SJCRH30 (cell line): ENCODE measurements at regions not wholly inside any gene's neighbourhood (a gene's known extent, or its start where the extent isn't known, plus 50 kb on each side); places are given as distances from the start of the nearest gene placed in this dataset.

Experiments used
- DNase-seq, 2 experiments: peaks; one replicate each; pipeline ENCODE4 v3.0.0-alpha.2; 2015 to 2020
- H3K27ac ChIP-seq: fragments of 250-450 bp; sonication (Bioruptor Pico); 2 replicates; pipeline ENCODE4 v1.5.1; 2020; ENCODE audit warnings: mild to moderate bottlenecking, moderate library complexity
- H3K27me3 ChIP-seq: fragments of 250-450 bp; sonication (Bioruptor Pico); 2 replicates; pipeline ENCODE4 v1.5.1; 2020; ENCODE audit warnings: mild to moderate bottlenecking, moderate library complexity
- H3K36me3 ChIP-seq: fragments of 250-450 bp; sonication (Bioruptor Pico); 2 replicates; pipeline ENCODE4 v1.5.1; 2020; ENCODE audit warnings: mild to moderate bottlenecking, moderate library complexity
- H3K4me1 ChIP-seq: fragments of 250-450 bp; sonication (Bioruptor Pico); 2 replicates; pipeline ENCODE4 v1.5.1; 2020; ENCODE audit warnings: mild to moderate bottlenecking, moderate library complexity
- H3K4me3 ChIP-seq: fragments of 250-450 bp; sonication (Bioruptor Pico); 2 replicates; pipeline ENCODE4 v1.5.1; 2020; ENCODE audit warnings: mild to moderate bottlenecking, moderate library complexity
- H3K9me3 ChIP-seq: fragments of 250-450 bp; sonication (Bioruptor Pico); replicated peaks from 2 replicates; pipeline ENCODE4 v1.5.1; 2020; ENCODE audit warnings: mild to moderate bottlenecking, moderate library complexity

- no peak for DNase-seq
- Histone ChIP-seq H3K9me3 (no peaks in the 10 kb centered on the region), H3K4me1 (no peaks in the 10 kb centered on the region), H3K36me3 (no peaks in the 10 kb centered on the region), H3K27me3 (peaks cover 12% of the 10 kb centered on the region), H3K27ac (no peak overlapping the region), H3K4me3 (no peak overlapping the region)
Measured at GRCh38 chr2:67724261-67724660, 327.1 kb downstream of the ETAA1 start.

- H3K4me1 ChIP-seq = no peaks in the 10 kb centered on the region
- no peak overlapping the region for H3K27ac ChIP-seq
- peaks cover 12% of the 10 kb centered on the region for H3K27me3 ChIP-seq
- no peak overlapping the region for H3K4me3 ChIP-seq
- no peaks in the 10 kb centered on the region for H3K9me3 ChIP-seq
- DNase-seq = no peak
- H3K36me3 ChIP-seq = no peaks in the 10 kb centered on the region
Measured at GRCh38 chr2:67725731-67726130, 328.6 kb downstream of the ETAA1 start.

GRCh38 chr2:67726416-67726815 lies 329.3 kb downstream of the ETAA1 start:
- no peak overlapping the region for H3K4me3 ChIP-seq
- H3K36me3 ChIP-seq = no peaks in the 10 kb centered on the region
- peaks cover 12% of the 10 kb centered on the region for H3K27me3 ChIP-seq
- H3K4me1 ChIP-seq = no peaks in the 10 kb centered on the region
- no peak for DNase-seq
- H3K27ac ChIP-seq = no peak overlapping the region
- H3K9me3 ChIP-seq = no peaks in the 10 kb centered on the region

GRCh38 chr2:67727131-67727530 lies 330.0 kb downstream of the ETAA1 start:
- no peaks in the 10 kb centered on the region for H3K36me3 ChIP-seq
- H3K27ac ChIP-seq = no peak overlapping the region
- no peak overlapping the region for H3K4me3 ChIP-seq
- peaks cover 12% of the 10 kb centered on the region for H3K27me3 ChIP-seq
- DNase-seq = no peak
- H3K4me1 ChIP-seq = no peaks in the 10 kb centered on the region
- no peaks in the 10 kb centered on the region for H3K9me3 ChIP-seq

GRCh38 chr2:67727623-67728022 lies 330.5 kb downstream of the ETAA1 start:
- no peaks in the 10 kb centered on the region for H3K9me3 ChIP-seq
- peaks cover 12% of the 10 kb centered on the region for H3K27me3 ChIP-seq
- no peak overlapping the region for H3K27ac ChIP-seq
- H3K4me3 ChIP-seq = no peak overlapping the region
- H3K36me3 ChIP-seq = no peaks in the 10 kb centered on the region
- DNase-seq = no peak
- no peaks in the 10 kb centered on the region for H3K4me1 ChIP-seq

- no peaks in the 10 kb centered on the region for H3K36me3 ChIP-seq
- H3K9me3 ChIP-seq = no peaks in the 10 kb centered on the region
- no peak overlapping the region for H3K27ac ChIP-seq
- no peaks in the 10 kb centered on the region for H3K4me1 ChIP-seq
- no peak overlapping the region for H3K4me3 ChIP-seq
- DNase-seq = no peak
- H3K27me3 ChIP-seq = peaks cover 15% of the 10 kb centered on the region
Measured at GRCh38 chr2:67729474-67729873, 332.3 kb downstream of the ETAA1 start.

GRCh38 chr2:67733517-67733916 lies 329.3 kb downstream of the C1D start:
- peak; percentile 27 to 49 for DNase-seq
- H3K9me3 ChIP-seq = no peaks in the 10 kb centered on the region
- H3K4me1 ChIP-seq = no peaks in the 10 kb centered on the region
- no peak overlapping the region for H3K4me3 ChIP-seq
- no peak overlapping the region for H3K27ac ChIP-seq
- H3K36me3 ChIP-seq = no peaks in the 10 kb centered on the region
- H3K27me3 ChIP-seq = peaks cover 3% of the 10 kb centered on the region; the same call in 1 of the 2 replicates

- no peaks in the 10 kb centered on the region for H3K9me3 ChIP-seq
- no peaks in the 10 kb centered on the region for H3K4me1 ChIP-seq
- DNase-seq = no peak
- peaks cover 8% of the 10 kb centered on the region for H3K27me3 ChIP-seq
- H3K4me3 ChIP-seq = no peak overlapping the region
- H3K36me3 ChIP-seq = no peaks in the 10 kb centered on the region
- no peak overlapping the region for H3K27ac ChIP-seq
Measured at GRCh38 chr2:67752199-67752598, 310.6 kb downstream of the C1D start.

GRCh38 chr2:67752969-67753368 lies 309.8 kb downstream of the C1D start:
- no peaks in the 10 kb centered on the region for H3K4me1 ChIP-seq
- peaks cover 8% of the 10 kb centered on the region for H3K27me3 ChIP-seq
- DNase-seq = no peak
- no peak overlapping the region for H3K27ac ChIP-seq
- no peaks in the 10 kb centered on the region for H3K36me3 ChIP-seq
- no peaks in the 10 kb centered on the region for H3K9me3 ChIP-seq
- H3K4me3 ChIP-seq = no peak overlapping the region

- Histone ChIP-seq H3K27me3 (peaks cover 8% of the 10 kb centered on the region), H3K4me3 (no peak overlapping the region), H3K9me3 (no peaks in the 10 kb centered on the region; the same call in 1 of the 2 replicates), H3K27ac (no peak overlapping the region), H3K4me1 (no peaks in the 10 kb centered on the region), H3K36me3 (no peaks in the 10 kb centered on the region)
- no peak for DNase-seq
Measured at GRCh38 chr2:67755156-67755882, 307.5 kb downstream of the C1D start.

- no peak overlapping the region for H3K4me3 ChIP-seq
- H3K27me3 ChIP-seq = no peaks in the 10 kb centered on the region
- no peak overlapping the region for H3K27ac ChIP-seq
- H3K4me1 ChIP-seq = no peaks in the 10 kb centered on the region
- H3K36me3 ChIP-seq = no peaks in the 10 kb centered on the region
- DNase-seq = no peak
- H3K9me3 ChIP-seq = no peaks in the 10 kb centered on the region; the same call in 1 of the 2 replicates
Measured at GRCh38 chr2:67760995-67761394, 301.8 kb downstream of the C1D start.

GRCh38 chr2:67771380-67771779 lies 291.4 kb downstream of the C1D start:
- no peak overlapping the region for H3K4me3 ChIP-seq
- no peaks in the 10 kb centered on the region for H3K9me3 ChIP-seq
- H3K36me3 ChIP-seq = no peaks in the 10 kb centered on the region
- H3K27ac ChIP-seq = no peak overlapping the region
- no peaks in the 10 kb centered on the region for H3K4me1 ChIP-seq
- H3K27me3 ChIP-seq = peaks cover under 1% of the 10 kb centered on the region
- no peak for DNase-seq

- Histone ChIP-seq H3K4me1 (no peaks in the 10 kb centered on the region), H3K36me3 (no peaks in the 10 kb centered on the region), H3K27ac (no peak overlapping the region), H3K9me3 (no peaks in the 10 kb centered on the region), H3K4me3 (no peak overlapping the region), H3K27me3 (peaks cover 6% of the 10 kb centered on the region)
- no peak for DNase-seq
Measured at GRCh38 chr2:67772216-67773170, 290.3 kb downstream of the C1D start.

- Histone ChIP-seq H3K36me3 (no peaks in the 10 kb centered on the region), H3K4me1 (no peaks in the 10 kb centered on the region), H3K27ac (no peak overlapping the region), H3K4me3 (no peak overlapping the region), H3K9me3 (no peaks in the 10 kb centered on the region), H3K27me3 (peaks cover 8% of the 10 kb centered on the region; the same call in 1 of the 2 replicates)
- DNase-seq = no peak
Measured at GRCh38 chr2:67773851-67774250, 289.0 kb downstream of the C1D start.

GRCh38 chr2:67776276-67776675 lies 286.5 kb downstream of the C1D start:
- Histone ChIP-seq H3K36me3 (no peaks in the 10 kb centered on the region), H3K27me3 (peaks cover 16% of the 10 kb centered on the region; the same call in 1 of the 2 replicates), H3K4me1 (no peaks in the 10 kb centered on the region), H3K9me3 (no peaks in the 10 kb centered on the region), H3K27ac (no peak overlapping the region), H3K4me3 (no peak overlapping the region)
- DNase-seq = no peak
